Spleen (tissue), 11 donors: ENCODE measurements at regions not wholly inside any gene's neighbourhood (a gene's known extent, or its start where the extent isn't known, plus 50 kb on each side); places are given as distances from the start of the nearest gene placed in this dataset.

ENCODE experiments used
- DNase-seq: peaks from one replicate; pipeline ENCODE4 v3.0.0-alpha.2; 2020
- H3K27ac ChIP-seq, 8 donors: fragments of 200-600 bp; sonication (generic) in 7 of 8; 1 replicate in 4 of 8; 2 replicates in 4 of 8; pipeline versions ENCODE4 v1.5.0 to v1.8.0; 2016 to 2021; ENCODE audit warnings: inconsistent platforms in 4 of 8, mild to moderate bottlenecking in 4 of 8, moderate library complexity in 1 of 8
- H3K27me3 ChIP-seq, 7 donors: fragments of 200-600 bp; sonication (generic) in 6 of 7; replicated peaks in 1 of 7; 1 replicate in 4 of 7; 2 replicates in 3 of 7; pipeline versions ENCODE4 v1.5.0 to v1.8.0; 2016 to 2021; ENCODE audit warnings: inconsistent platforms in 3 of 7, mild to moderate bottlenecking in 1 of 7
- H3K36me3 ChIP-seq, 6 donors: fragments of 200-600 bp; sonication (generic) in 5 of 6; 1 replicate in 4 of 6; 2 replicates in 2 of 6; pipeline versions ENCODE4 v1.5.0 to v1.8.0; 2016 to 2021; ENCODE audit warnings: inconsistent platforms in 2 of 6
- H3K4me1 ChIP-seq, 6 donors: fragments of 200-600 bp; sonication (generic) in 5 of 6; 1 replicate in 3 of 6; 2 replicates in 3 of 6; pipeline versions ENCODE4 v1.5.0 to v1.8.0; 2016 to 2021; ENCODE audit warnings: inconsistent platforms in 3 of 6
- H3K4me3 ChIP-seq, 8 donors: fragments of 200-600 bp; sonication (generic) in 7 of 8; 1 replicate in 4 of 8; 2 replicates in 4 of 8; pipeline versions ENCODE4 v1.5.0 to v1.8.0; 2016 to 2021; ENCODE audit warnings: inconsistent platforms in 4 of 8, mild to moderate bottlenecking in 4 of 8, moderate library complexity in 2 of 8
- H3K9me3 ChIP-seq, 8 donors: fragments of 200-600 bp; sonication (generic) in 7 of 8; 1 replicate in 4 of 8; 2 replicates in 4 of 8; pipeline versions ENCODE4 v1.5.0 to v1.8.0; 2016 to 2021; ENCODE audit warnings: inconsistent platforms in 4 of 8
- POLR2A ChIP-seq, 3 donors: fragments of 450-650 bp; IDR thresholded peaks; one replicate each; pipeline ENCODE4 v1.5.1; 2017; ENCODE audit warnings: antibody characterized with exemption in 3 of 3, mild to moderate bottlenecking in 1 of 3
- POLR2AphosphoS5 ChIP-seq, 3 donors: sonication (generic); formaldehyde crosslinking; IDR thresholded peaks; one replicate each; pipeline ENCODE4 v1.5.1; 2017; ENCODE audit warnings: antibody characterized with exemption in 3 of 3
- WGBS, 5 donors: extraction: QIAGEN DNeasy Blood & Tissue Kit in 3 of 5; methylation state at CpG; one replicate each; pipeline versions ENCODE4 v1.1.5 to v1.1.7; 2013 to 2018; 5-methylcytosine and 5-hydroxymethylcytosine counted together
- intact Hi-C: fragments of 100-400 bp; cut with DNase I; formaldehyde crosslinking; loops from one replicate; pipeline ENCODE4 v1.15.0; 2023; ENCODE audit warnings: low total_unique reads
- TF ChIP-seq, protein P1 (sequence below), 11 experiments: fragments of 200-600 bp in 7 of 11; fragments of 450-650 bp in 4 of 11; sonication (generic) in 4 of 11; IDR thresholded peaks in 8 of 11; conservative IDR thresholded peaks in 3 of 11; 1 replicate in 7 of 11; 2 replicates in 4 of 11; pipeline versions ENCODE4 v1.4.0 to v1.8.0; 2016 to 2021; ENCODE audit warnings: antibody characterized with exemption in 11 of 11, inconsistent platforms in 4 of 11, mild to moderate bottlenecking in 1 of 11
- donor health status: healthy with polysubstance abuse.
- donor health status: DM: no; HTN: no; CAD: no; lungs with moderate emphysema.
- donor health status: DM: no; HTN: no; CAD: no.
- donor health status: Bipolar disorder and iron deficiency.
- donor health status: healthy.
- donor health status: DM: no; HTN: no; CAD: no.
- donor health status: DM: yes; HTN: yes; CAD: no.

GRCh38 chr20:39623584-39624234 lies 661.6 kb downstream of the DHX35 start:
- TF ChIP-seq, protein P1, sequence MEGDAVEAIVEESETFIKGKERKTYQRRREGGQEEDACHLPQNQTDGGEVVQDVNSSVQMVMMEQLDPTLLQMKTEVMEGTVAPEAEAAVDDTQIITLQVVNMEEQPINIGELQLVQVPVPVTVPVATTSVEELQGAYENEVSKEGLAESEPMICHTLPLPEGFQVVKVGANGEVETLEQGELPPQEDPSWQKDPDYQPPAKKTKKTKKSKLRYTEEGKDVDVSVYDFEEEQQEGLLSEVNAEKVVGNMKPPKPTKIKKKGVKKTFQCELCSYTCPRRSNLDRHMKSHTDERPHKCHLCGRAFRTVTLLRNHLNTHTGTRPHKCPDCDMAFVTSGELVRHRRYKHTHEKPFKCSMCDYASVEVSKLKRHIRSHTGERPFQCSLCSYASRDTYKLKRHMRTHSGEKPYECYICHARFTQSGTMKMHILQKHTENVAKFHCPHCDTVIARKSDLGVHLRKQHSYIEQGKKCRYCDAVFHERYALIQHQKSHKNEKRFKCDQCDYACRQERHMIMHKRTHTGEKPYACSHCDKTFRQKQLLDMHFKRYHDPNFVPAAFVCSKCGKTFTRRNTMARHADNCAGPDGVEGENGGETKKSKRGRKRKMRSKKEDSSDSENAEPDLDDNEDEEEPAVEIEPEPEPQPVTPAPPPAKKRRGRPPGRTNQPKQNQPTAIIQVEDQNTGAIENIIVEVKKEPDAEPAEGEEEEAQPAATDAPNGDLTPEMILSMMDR (IDR thresholded peaks at IDR 0.05 in 8 of 11, conservative IDR thresholded peaks at IDR 0.05 in 3 of 11), result no peak
- no peak for TF ChIP-seq POLR2AphosphoS5 (IDR thresholded peaks at IDR 0.05)
- TF ChIP-seq POLR2A (IDR thresholded peaks at IDR 0.05), result no peak
- 37 to 52% (median 44%) methylated on average over 2 of the region's 2 CpGs for WGBS, 5 donors
- H3K27ac ChIP-seq, result no peak overlapping the region

DNA sequence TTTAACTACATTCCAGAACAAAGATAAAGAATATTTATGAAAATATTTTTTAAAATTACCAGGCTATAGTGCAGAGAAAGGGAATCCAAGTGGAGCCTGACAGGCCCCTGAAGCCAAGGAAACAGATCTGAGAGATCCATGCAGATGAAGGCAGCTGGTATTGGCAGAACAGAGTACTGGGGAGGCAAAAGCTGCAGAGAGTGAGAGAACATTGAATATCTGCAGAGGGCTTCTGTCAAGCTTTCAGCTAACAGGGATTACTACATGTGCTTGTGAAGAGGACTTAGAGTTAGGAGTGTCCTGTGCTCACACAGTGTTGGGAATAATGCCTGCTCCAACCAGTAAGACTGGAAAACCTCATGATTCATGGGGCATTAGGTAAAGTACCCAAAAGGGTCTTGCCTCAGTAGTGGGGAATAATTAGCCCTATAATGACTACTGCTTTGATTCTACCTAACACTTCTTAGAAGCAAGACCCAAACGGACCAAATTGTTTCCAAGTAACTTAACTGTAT lies 657.2 kb downstream of the DHX35 start:
- Histone ChIP-seq H3K27ac (no peak overlapping the region), H3K4me1 (no peaks in the 10 kb centered on the region), H3K27me3 (no peaks in the 10 kb centered on the region), H3K4me3 (no peak overlapping the region), H3K36me3 (no peaks in the 10 kb centered on the region), H3K9me3 (no peaks in the 10 kb centered on the region)
- 53 to 74% (median 69%) methylated on average over 1 of the region's 1 CpG for WGBS, 5 donors
- intact Hi-C loops, result no loop called here
- no peak for DNase-seq
- TF ChIP-seq, protein P1 (IDR thresholded peaks at IDR 0.05 in 8 of 11, conservative IDR thresholded peaks at IDR 0.05 in 3 of 11), result no peak
- TF ChIP-seq POLR2A (IDR thresholded peaks at IDR 0.05) (no peak), POLR2AphosphoS5 (IDR thresholded peaks at IDR 0.05) (no peak)

More at GRCh38 chr20:39623584-39624234, 661.6 kb downstream of the DHX35 start:
- no peaks in the 10 kb centered on the region for H3K27me3 ChIP-seq
- no peak overlapping the region for H3K4me3 ChIP-seq
- intact Hi-C loops, result no loop called here
- no peaks in the 10 kb centered on the region for H3K4me1 ChIP-seq
- H3K9me3 ChIP-seq, result no peaks in the 10 kb centered on the region
- H3K36me3 ChIP-seq, result no peaks in the 10 kb centered on the region
- DNase-seq, result no peak

DNA sequence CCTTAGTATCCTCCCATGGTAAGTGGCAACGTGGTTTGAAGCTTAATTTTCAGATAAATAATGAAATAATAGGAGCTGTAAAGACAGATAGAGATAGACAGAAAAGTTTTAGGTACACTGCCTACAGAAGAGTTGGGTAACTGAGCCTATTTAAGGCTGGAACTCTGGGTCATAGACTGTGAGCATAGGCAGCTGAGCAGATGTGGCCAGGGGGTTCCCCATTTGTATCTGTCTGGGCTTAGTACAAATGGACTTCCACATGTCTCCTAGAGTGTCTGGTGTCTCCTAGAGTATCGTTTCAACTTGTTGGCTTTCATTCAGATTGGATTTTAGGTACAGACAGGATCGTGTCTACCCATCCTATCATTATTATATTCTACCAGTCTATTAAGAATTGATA lies 649.8 kb downstream of the DHX35 start:
- 57 to 65% (median 62%) methylated on average over 3 of the region's 3 CpGs for WGBS, 5 donors

DNA sequence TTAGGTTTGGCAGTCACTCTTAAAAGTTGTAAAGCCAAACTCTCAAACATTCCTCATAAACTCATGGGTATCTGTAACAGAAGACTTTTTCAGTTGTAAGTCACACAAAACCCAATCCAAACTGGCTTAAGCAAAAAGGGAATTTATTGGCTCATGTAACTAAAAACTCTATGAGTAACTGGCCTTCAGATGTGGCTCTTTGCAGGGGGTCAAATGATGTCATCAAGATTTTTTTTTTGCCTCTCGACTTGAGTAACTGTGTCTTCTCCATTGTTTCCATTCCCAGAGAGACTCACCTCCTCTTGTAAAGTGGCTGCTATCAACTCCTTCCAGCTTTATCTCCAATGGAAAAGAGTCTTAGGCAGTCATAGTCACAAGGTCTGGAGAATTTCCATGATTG lies 645.0 kb downstream of the DHX35 start:
- intact Hi-C loops, result no loop called here
- 53 to 64% (median 58%) methylated on average over 1 of the region's 1 CpG for WGBS, 5 donors
- no peak for DNase-seq
- TF ChIP-seq POLR2A (IDR thresholded peaks at IDR 0.05) (no peak), POLR2AphosphoS5 (IDR thresholded peaks at IDR 0.05) (no peak)
- TF ChIP-seq, protein P1 (IDR thresholded peaks at IDR 0.05 in 8 of 11, conservative IDR thresholded peaks at IDR 0.05 in 3 of 11), result no peak
- H3K36me3 ChIP-seq, result no peaks in the 10 kb centered on the region
- no peak overlapping the region for H3K4me3 ChIP-seq
- H3K27me3 ChIP-seq, result no peaks in the 10 kb centered on the region
- peaks cover 0 to 28% (median 19%) of the 10 kb centered on the region in 8 donors for H3K9me3 ChIP-seq
- no peaks in the 10 kb centered on the region for H3K4me1 ChIP-seq
- H3K27ac ChIP-seq, result no peak overlapping the region

More for the DNA sequence above, 649.8 kb downstream of the DHX35 start:
- no peaks in the 10 kb centered on the region for H3K36me3 ChIP-seq
- TF ChIP-seq POLR2AphosphoS5 (IDR thresholded peaks at IDR 0.05), result no peak
- no peak for TF ChIP-seq POLR2A (IDR thresholded peaks at IDR 0.05)
- TF ChIP-seq, protein P1 (IDR thresholded peaks at IDR 0.05 in 8 of 11, conservative IDR thresholded peaks at IDR 0.05 in 3 of 11), result no peak
- no peaks in the 10 kb centered on the region for H3K27me3 ChIP-seq
- H3K4me3 ChIP-seq, result no peak overlapping the region
- H3K4me1 ChIP-seq, result no peaks in the 10 kb centered on the region
- H3K27ac ChIP-seq, result no peak overlapping the region
- H3K9me3 ChIP-seq, result peaks cover 0 to 28% (median 19%) of the 10 kb centered on the region in 8 donors
- intact Hi-C loops, result no loop called here
- no peak for DNase-seq
